Spleen (tissue), 11 donors: ENCODE measurements at regions not wholly inside any gene's neighbourhood (a gene's known extent, or its start where the extent isn't known, plus 50 kb on each side); places are given as distances from the start of the nearest gene placed in this dataset.

Experiments
- DNase-seq: peaks from one replicate; pipeline ENCODE4 v3.0.0-alpha.2; 2020
- H3K27ac ChIP-seq, 8 donors: fragments of 200-600 bp; sonication (generic) in 7 of 8; 1 replicate in 4 of 8; 2 replicates in 4 of 8; pipeline versions ENCODE4 v1.5.0 to v1.8.0; 2016 to 2021; ENCODE audit warnings: inconsistent platforms in 4 of 8, mild to moderate bottlenecking in 4 of 8, moderate library complexity in 1 of 8
- H3K27me3 ChIP-seq, 7 donors: fragments of 200-600 bp; sonication (generic) in 6 of 7; replicated peaks in 1 of 7; 1 replicate in 4 of 7; 2 replicates in 3 of 7; pipeline versions ENCODE4 v1.5.0 to v1.8.0; 2016 to 2021; ENCODE audit warnings: inconsistent platforms in 3 of 7, mild to moderate bottlenecking in 1 of 7
- H3K36me3 ChIP-seq, 6 donors: fragments of 200-600 bp; sonication (generic) in 5 of 6; 1 replicate in 4 of 6; 2 replicates in 2 of 6; pipeline versions ENCODE4 v1.5.0 to v1.8.0; 2016 to 2021; ENCODE audit warnings: inconsistent platforms in 2 of 6
- H3K4me1 ChIP-seq, 6 donors: fragments of 200-600 bp; sonication (generic) in 5 of 6; 1 replicate in 3 of 6; 2 replicates in 3 of 6; pipeline versions ENCODE4 v1.5.0 to v1.8.0; 2016 to 2021; ENCODE audit warnings: inconsistent platforms in 3 of 6
- H3K4me3 ChIP-seq, 8 donors: fragments of 200-600 bp; sonication (generic) in 7 of 8; 1 replicate in 4 of 8; 2 replicates in 4 of 8; pipeline versions ENCODE4 v1.5.0 to v1.8.0; 2016 to 2021; ENCODE audit warnings: inconsistent platforms in 4 of 8, mild to moderate bottlenecking in 4 of 8, moderate library complexity in 2 of 8
- H3K9me3 ChIP-seq, 8 donors: fragments of 200-600 bp; sonication (generic) in 7 of 8; 1 replicate in 4 of 8; 2 replicates in 4 of 8; pipeline versions ENCODE4 v1.5.0 to v1.8.0; 2016 to 2021; ENCODE audit warnings: inconsistent platforms in 4 of 8
- POLR2A ChIP-seq, 3 donors: fragments of 450-650 bp; IDR thresholded peaks; one replicate each; pipeline ENCODE4 v1.5.1; 2017; ENCODE audit warnings: antibody characterized with exemption in 3 of 3, mild to moderate bottlenecking in 1 of 3
- POLR2AphosphoS5 ChIP-seq, 3 donors: sonication (generic); formaldehyde crosslinking; IDR thresholded peaks; one replicate each; pipeline ENCODE4 v1.5.1; 2017; ENCODE audit warnings: antibody characterized with exemption in 3 of 3
- WGBS, 5 donors: extraction: QIAGEN DNeasy Blood & Tissue Kit in 3 of 5; methylation state at CpG; one replicate each; pipeline versions ENCODE4 v1.1.5 to v1.1.7; 2013 to 2018; 5-methylcytosine and 5-hydroxymethylcytosine counted together
- intact Hi-C: fragments of 100-400 bp; cut with DNase I; formaldehyde crosslinking; loops from one replicate; pipeline ENCODE4 v1.15.0; 2023; ENCODE audit warnings: low total_unique reads
- TF ChIP-seq, protein P1 (sequence below), 11 experiments: fragments of 200-600 bp in 7 of 11; fragments of 450-650 bp in 4 of 11; sonication (generic) in 4 of 11; IDR thresholded peaks in 8 of 11; conservative IDR thresholded peaks in 3 of 11; 1 replicate in 7 of 11; 2 replicates in 4 of 11; pipeline versions ENCODE4 v1.4.0 to v1.8.0; 2016 to 2021; ENCODE audit warnings: antibody characterized with exemption in 11 of 11, inconsistent platforms in 4 of 11, mild to moderate bottlenecking in 1 of 11
- donor health status: healthy with polysubstance abuse.
- donor health status: DM: no; HTN: no; CAD: no; lungs with moderate emphysema.
- donor health status: DM: no; HTN: no; CAD: no.
- donor health status: Bipolar disorder and iron deficiency.
- donor health status: healthy.
- donor health status: DM: no; HTN: no; CAD: no.
- donor health status: DM: yes; HTN: yes; CAD: no.

DNA sequence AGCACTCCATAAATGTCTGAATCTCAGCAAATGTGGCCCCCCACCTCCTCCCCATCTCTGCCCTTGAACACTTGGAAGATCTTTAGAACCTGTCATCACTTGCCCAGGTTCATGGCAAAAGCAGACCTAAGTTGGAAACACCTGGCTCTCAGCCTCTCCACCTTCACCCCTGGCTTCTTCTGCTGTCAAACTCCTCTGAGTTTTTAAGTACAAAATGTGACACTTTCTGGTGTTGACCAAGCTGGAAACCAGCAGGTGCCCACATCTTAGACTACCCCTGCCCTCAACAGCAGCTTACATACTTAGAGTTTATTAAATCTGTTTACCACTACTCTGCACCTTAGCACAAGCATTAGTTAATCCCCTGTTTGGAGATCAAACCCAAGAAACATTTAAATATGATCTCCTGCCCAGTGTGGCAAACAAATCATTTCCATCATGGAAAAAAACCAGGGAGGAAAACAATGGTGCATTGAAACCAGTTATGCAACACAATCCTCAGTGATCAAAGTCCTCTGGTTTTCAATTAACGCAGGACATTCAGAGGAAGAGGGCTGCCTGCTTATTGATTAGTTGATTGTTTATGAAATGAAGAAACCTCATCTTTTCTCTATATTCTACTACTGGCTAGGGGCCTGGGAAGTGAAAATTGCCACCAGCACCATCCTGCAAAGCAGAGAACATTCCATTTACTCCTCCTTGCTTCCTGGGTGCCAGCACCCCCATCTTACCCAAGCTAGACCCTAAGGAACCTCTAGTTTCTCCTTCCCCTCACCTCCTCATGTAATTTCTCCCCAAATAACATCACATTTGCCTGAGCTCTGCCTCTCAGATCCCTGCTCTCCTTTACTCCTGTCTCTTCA lies 139.4 kb upstream of the RAB4A start:
- no peak for DNase-seq
- H3K27ac ChIP-seq, result no peak overlapping the region
- WGBS, 5 donors, result 85 to 95% (median 92%) methylated on average over 1 of the region's 1 CpG
- H3K4me1 ChIP-seq, result peaks cover 5 to 56% (median 39%) of the 10 kb centered on the region in 6 donors
- H3K36me3 ChIP-seq, result no peaks in the 10 kb centered on the region
- peaks cover 0 to 22% (median 11%) of the 10 kb centered on the region in 8 donors for H3K9me3 ChIP-seq
- TF ChIP-seq, protein P1, sequence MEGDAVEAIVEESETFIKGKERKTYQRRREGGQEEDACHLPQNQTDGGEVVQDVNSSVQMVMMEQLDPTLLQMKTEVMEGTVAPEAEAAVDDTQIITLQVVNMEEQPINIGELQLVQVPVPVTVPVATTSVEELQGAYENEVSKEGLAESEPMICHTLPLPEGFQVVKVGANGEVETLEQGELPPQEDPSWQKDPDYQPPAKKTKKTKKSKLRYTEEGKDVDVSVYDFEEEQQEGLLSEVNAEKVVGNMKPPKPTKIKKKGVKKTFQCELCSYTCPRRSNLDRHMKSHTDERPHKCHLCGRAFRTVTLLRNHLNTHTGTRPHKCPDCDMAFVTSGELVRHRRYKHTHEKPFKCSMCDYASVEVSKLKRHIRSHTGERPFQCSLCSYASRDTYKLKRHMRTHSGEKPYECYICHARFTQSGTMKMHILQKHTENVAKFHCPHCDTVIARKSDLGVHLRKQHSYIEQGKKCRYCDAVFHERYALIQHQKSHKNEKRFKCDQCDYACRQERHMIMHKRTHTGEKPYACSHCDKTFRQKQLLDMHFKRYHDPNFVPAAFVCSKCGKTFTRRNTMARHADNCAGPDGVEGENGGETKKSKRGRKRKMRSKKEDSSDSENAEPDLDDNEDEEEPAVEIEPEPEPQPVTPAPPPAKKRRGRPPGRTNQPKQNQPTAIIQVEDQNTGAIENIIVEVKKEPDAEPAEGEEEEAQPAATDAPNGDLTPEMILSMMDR (IDR thresholded peaks at IDR 0.05 in 8 of 11, conservative IDR thresholded peaks at IDR 0.05 in 3 of 11), result no peak
- TF ChIP-seq POLR2AphosphoS5 (IDR thresholded peaks at IDR 0.05) (no peak), POLR2A (IDR thresholded peaks at IDR 0.05) (no peak)
- intact Hi-C loops, result no loop called here
- no peak overlapping the region for H3K4me3 ChIP-seq
- peaks cover 0 to 5% (median 0%) of the 10 kb centered on the region in 7 donors for H3K27me3 ChIP-seq

DNA sequence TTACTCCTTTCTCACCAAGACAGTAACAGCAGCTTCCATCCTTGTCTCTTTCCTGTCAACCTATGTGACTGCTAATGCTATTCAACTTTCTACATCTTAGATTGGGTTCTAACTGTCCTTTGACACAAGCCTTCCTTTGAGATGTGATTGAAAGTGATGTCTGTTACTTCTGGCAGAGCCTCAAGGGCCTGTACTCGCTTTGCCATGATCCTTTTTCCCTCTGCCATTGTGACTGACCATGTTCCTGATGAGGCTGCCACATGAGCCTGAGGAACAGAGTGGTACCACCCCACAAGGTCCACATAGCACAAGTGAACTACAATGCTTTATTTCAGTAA lies 138.8 kb upstream of the RAB4A start:
- Histone ChIP-seq H3K4me1 (peaks cover 5 to 59% (median 44%) of the 10 kb centered on the region in 6 donors), H3K36me3 (no peaks in the 10 kb centered on the region), H3K9me3 (peaks cover 0 to 22% (median 11%) of the 10 kb centered on the region in 8 donors), H3K27me3 (peaks cover 0 to 5% (median 0%) of the 10 kb centered on the region in 7 donors), H3K27ac (no peak overlapping the region), H3K4me3 (no peak overlapping the region)
- 84 to 97% (median 91%) methylated on average over 1 of the region's 1 CpG for WGBS, 5 donors
- TF ChIP-seq, protein P1 (IDR thresholded peaks at IDR 0.05 in 8 of 11, conservative IDR thresholded peaks at IDR 0.05 in 3 of 11), result no peak
- TF ChIP-seq POLR2AphosphoS5 (IDR thresholded peaks at IDR 0.05) (no peak), POLR2A (IDR thresholded peaks at IDR 0.05) (no peak)
- intact Hi-C loops, result no loop called here
- no peak for DNase-seq

DNA sequence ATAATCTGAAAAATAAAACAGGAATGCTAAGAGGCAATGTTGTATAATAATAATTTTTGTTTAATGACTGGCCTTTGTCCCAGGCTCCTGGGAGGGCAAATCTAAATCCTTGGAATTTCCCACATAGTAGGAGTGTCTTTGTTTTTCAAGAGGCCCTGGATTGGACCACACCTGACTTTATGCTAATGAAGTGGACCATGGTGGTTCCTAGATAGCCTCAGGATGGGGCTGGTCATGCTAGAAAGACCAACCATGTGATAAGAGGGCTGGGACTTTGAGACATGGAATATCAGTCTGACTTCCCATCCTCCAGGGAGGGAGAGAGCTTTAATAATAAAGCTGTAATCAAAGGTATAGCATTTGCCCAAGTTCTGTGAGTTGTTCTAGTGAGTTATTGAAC lies 138.2 kb upstream of the RAB4A start:
- Histone ChIP-seq H3K36me3 (no peaks in the 10 kb centered on the region), H3K27ac (no peak overlapping the region), H3K27me3 (peaks cover 0 to 5% (median 0%) of the 10 kb centered on the region in 7 donors), H3K9me3 (peaks cover 0 to 22% (median 11%) of the 10 kb centered on the region in 8 donors), H3K4me3 (no peak overlapping the region), H3K4me1 (peaks cover 5 to 59% (median 43%) of the 10 kb centered on the region in 6 donors)
- intact Hi-C loops, result no loop called here
- DNase-seq, result no peak
- TF ChIP-seq, protein P1 (IDR thresholded peaks at IDR 0.05 in 8 of 11, conservative IDR thresholded peaks at IDR 0.05 in 3 of 11), result no peak
- no peak for TF ChIP-seq POLR2AphosphoS5 (IDR thresholded peaks at IDR 0.05)
- no peak for TF ChIP-seq POLR2A (IDR thresholded peaks at IDR 0.05)

DNA sequence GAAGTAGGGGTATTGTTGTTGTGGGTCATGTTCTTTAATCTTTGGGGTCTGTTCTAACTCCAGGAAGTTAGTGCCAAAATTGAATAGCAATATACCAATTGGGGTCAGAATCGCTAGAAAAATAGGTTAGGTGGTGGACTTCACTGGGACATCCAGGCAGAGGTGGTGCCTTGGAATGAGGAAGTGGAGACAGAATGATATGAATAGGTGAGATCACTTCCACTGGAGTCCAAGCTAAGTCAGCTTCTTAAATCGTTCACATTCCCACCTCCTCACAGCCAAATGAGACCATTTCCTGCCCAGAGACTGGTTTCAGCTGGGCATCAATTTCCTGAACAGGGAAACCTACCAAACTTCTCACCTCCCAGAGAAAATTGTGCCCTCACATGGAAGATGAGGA lies 137.8 kb upstream of the RAB4A start:
- 55 to 71% (median 67%) methylated on average over 2 of the region's 2 CpGs for WGBS, 5 donors
- DNase-seq, result no peak

More for the DNA sequence above, 137.8 kb upstream of the RAB4A start:
- H3K4me3 ChIP-seq, result no peak overlapping the region
- TF ChIP-seq POLR2A (IDR thresholded peaks at IDR 0.05) (no peak), POLR2AphosphoS5 (IDR thresholded peaks at IDR 0.05) (no peak)
- TF ChIP-seq, protein P1 (IDR thresholded peaks at IDR 0.05 in 8 of 11, conservative IDR thresholded peaks at IDR 0.05 in 3 of 11), result no peak
- intact Hi-C loops, result no loop called here
- H3K36me3 ChIP-seq, result no peaks in the 10 kb centered on the region
- peaks cover 0 to 5% (median 0%) of the 10 kb centered on the region in 7 donors for H3K27me3 ChIP-seq
- peaks cover 5 to 56% (median 41%) of the 10 kb centered on the region in 6 donors for H3K4me1 ChIP-seq
- H3K9me3 ChIP-seq, result peaks cover 0 to 22% (median 11%) of the 10 kb centered on the region in 8 donors
- no peak overlapping the region for H3K27ac ChIP-seq
